Neuronal stem cell (in vitro differentiated cells): ENCODE measurements at regions not wholly inside any gene's neighbourhood (a gene's known extent, or its start where the extent isn't known, plus 50 kb on each side); places are given as distances from the start of the nearest gene placed in this dataset.
"Not testable (repeated sequence)": the region's sequence is repeated elsewhere in the genome, so short reads cannot be mapped to it uniquely, and the experiment has no call there.

ENCODE experiments used
- DNase-seq: peaks from one replicate; pipeline ENCODE4 v3.0.0-alpha.2; 2013; ENCODE audit warnings: low spot score
- H2AFZ ChIP-seq: one replicate; pipeline ENCODE4 v1.6.1; 2013; ENCODE audit warnings: mild to moderate bottlenecking, low read length, inconsistent platforms
- H2AK5ac ChIP-seq: 2 replicates; pipeline ENCODE4 v1.6.1; 2013; ENCODE audit warnings: low read depth, mild to moderate bottlenecking, inconsistent platforms, low read length, moderate library complexity, mixed read lengths
- H2BK120ac ChIP-seq: 2 replicates; pipeline ENCODE4 v1.6.1; 2013; ENCODE audit warnings: low read depth, mild to moderate bottlenecking, inconsistent platforms, low read length, moderate library complexity, mixed read lengths
- H2BK12ac ChIP-seq: one replicate; pipeline ENCODE4 v1.6.1; 2013; ENCODE audit warnings: low read length, inconsistent platforms
- H2BK15ac ChIP-seq: 2 replicates; pipeline ENCODE4 v1.6.1; 2013; ENCODE audit warnings: mild to moderate bottlenecking, low read length, inconsistent platforms, mixed read lengths
- H2BK5ac ChIP-seq: one replicate; pipeline ENCODE4 v1.6.1; 2013; ENCODE audit warnings: inconsistent platforms, mild to moderate bottlenecking, low read length, moderate library complexity
- H3K14ac ChIP-seq: one replicate; pipeline ENCODE4 v1.6.1; 2013; ENCODE audit warnings: low read length, inconsistent platforms
- H3K18ac ChIP-seq: 2 replicates; pipeline ENCODE4 v1.6.1; 2013; ENCODE audit warnings: low read length, inconsistent platforms
- H3K23ac ChIP-seq: 2 replicates; pipeline ENCODE4 v1.6.1; 2013; ENCODE audit warnings: low read depth, mild to moderate bottlenecking, mixed read lengths, low read length, inconsistent platforms; ENCODE audit not compliant: poor library complexity
- H3K27ac ChIP-seq: replicated peaks from 3 replicates; pipeline ENCODE4 v1.5.1; 2013; ENCODE audit warnings: low read length, inconsistent platforms
- H3K27me3 ChIP-seq, 3 experiments: 2 replicates each; pipeline ENCODE4 v1.6.1; 2013; ENCODE audit warnings: low read length in 3 of 3, mild to moderate bottlenecking in 2 of 3, inconsistent platforms in 1 of 3, low read depth in 1 of 3, mixed read lengths in 1 of 3, moderate library complexity in 1 of 3; ENCODE audit not compliant: control insufficient read depth in 3 of 3, insufficient read depth in 3 of 3
- H3K36me3 ChIP-seq, 2 donors: replicated peaks in 1 of 2; 2 replicates each; pipeline ENCODE4 v1.6.1; 2013; ENCODE audit warnings: low read length in 2 of 2; ENCODE audit not compliant: control insufficient read depth in 2 of 2, insufficient read depth in 2 of 2
- H3K4ac ChIP-seq: 2 replicates; pipeline ENCODE4 v1.6.1; 2013; ENCODE audit warnings: inconsistent platforms, mild to moderate bottlenecking, low read length, moderate library complexity
- H3K4me1 ChIP-seq, 2 donors: 1 replicate in 1 of 2; 2 replicates in 1 of 2; pipeline ENCODE4 v1.6.1; 2013; ENCODE audit warnings: low read length in 2 of 2, low read depth in 1 of 2; ENCODE audit not compliant: control insufficient read depth in 2 of 2, insufficient read depth in 1 of 2
- H3K4me2 ChIP-seq: one replicate; pipeline ENCODE4 v1.6.1; 2013; ENCODE audit warnings: mild to moderate bottlenecking, low read length, inconsistent platforms; ENCODE audit not compliant: insufficient read depth, poor library complexity, severe bottlenecking
- H3K4me3 ChIP-seq, 2 donors: 2 replicates each; pipeline ENCODE4 v1.5.1; 2013; ENCODE audit warnings: low read length in 2 of 2, mild to moderate bottlenecking in 2 of 2, inconsistent platforms in 1 of 2, moderate library complexity in 1 of 2
- H3K79me1 ChIP-seq: one replicate; pipeline ENCODE4 v1.6.1; 2013; ENCODE audit warnings: low read depth, mild to moderate bottlenecking, inconsistent platforms, low read length, moderate library complexity
- H3K9ac ChIP-seq: one replicate; pipeline ENCODE4 v1.6.1; 2013; ENCODE audit warnings: mild to moderate bottlenecking, low read depth, low read length, inconsistent platforms; ENCODE audit not compliant: poor library complexity
- H3K9me3 ChIP-seq, 2 donors: replicated peaks in 1 of 2; 2 replicates each; pipeline versions ENCODE3 to v1.6.1; 2013; ENCODE audit warnings: low read length in 2 of 2, mild to moderate bottlenecking in 2 of 2, inconsistent platforms in 1 of 2, low read depth in 1 of 2, mixed read lengths in 1 of 2, moderate library complexity in 1 of 2; ENCODE audit not compliant: control insufficient read depth in 2 of 2, insufficient read depth in 1 of 2
- H4K8ac ChIP-seq: one replicate; pipeline ENCODE4 v1.6.1; 2013; ENCODE audit warnings: low read depth, mild to moderate bottlenecking, inconsistent platforms, low read length, moderate library complexity
- H4K91ac ChIP-seq: one replicate; pipeline ENCODE4 v1.6.1; 2013; ENCODE audit warnings: low read length, low read depth, mild to moderate bottlenecking, inconsistent platforms; ENCODE audit not compliant: poor library complexity
- WGBS, 2 donors: extraction: QIAGEN DNeasy Blood & Tissue Kit; methylation state at CpG; one replicate each; pipeline ENCODE4 v1.1.7; 2013; ENCODE audit warnings: missing lambda C conversion rate in 2 of 2, mixed read lengths in 1 of 2; ENCODE audit not compliant: insufficient read length in 2 of 2, insufficient replicate concordance in 1 of 2; ENCODE audit errors: extremely low coverage in 2 of 2; 5-methylcytosine and 5-hydroxymethylcytosine counted together

GRCh38 chr7:6992133-6992532 lies 166.1 kb upstream of the CCZ1B start:
- not testable (repeated sequence) for H3K4me2 ChIP-seq, DNase-seq, H3K36me3 ChIP-seq, H3K27ac ChIP-seq, H3K18ac ChIP-seq, H2BK5ac ChIP-seq, H2AK5ac ChIP-seq, H3K4me1 ChIP-seq, H3K9ac ChIP-seq, H2BK12ac ChIP-seq, H4K8ac ChIP-seq, H3K14ac ChIP-seq, H2BK120ac ChIP-seq, H3K79me1 ChIP-seq, H3K27me3 ChIP-seq, H2AFZ ChIP-seq, H2BK15ac ChIP-seq, H3K4ac ChIP-seq, H3K4me3 ChIP-seq, H4K91ac ChIP-seq, H3K9me3 ChIP-seq, H3K23ac ChIP-seq
- WGBS, 2 donors, result no CpG with 5 or more reads among the region's 11 CpGs

- not testable (repeated sequence) for H2BK12ac ChIP-seq, H2BK15ac ChIP-seq, H2BK120ac ChIP-seq, H3K27ac ChIP-seq, H3K36me3 ChIP-seq, H3K23ac ChIP-seq, H4K8ac ChIP-seq, H3K18ac ChIP-seq, H3K14ac ChIP-seq, H2BK5ac ChIP-seq, H3K4ac ChIP-seq, H2AK5ac ChIP-seq, DNase-seq, H3K4me3 ChIP-seq, H3K4me2 ChIP-seq, H2AFZ ChIP-seq, H3K9ac ChIP-seq, H3K9me3 ChIP-seq, H3K79me1 ChIP-seq, H4K91ac ChIP-seq, H3K27me3 ChIP-seq, H3K4me1 ChIP-seq
- WGBS, 2 donors, result no CpG with 5 or more reads among the region's 16 CpGs
Measured at GRCh38 chr7:6995026-6995425, 169.0 kb upstream of the CCZ1B start.

GRCh38 chr7:6995493-6996289 lies 169.6 kb upstream of the CCZ1B start:
- H2BK12ac ChIP-seq, H3K4ac ChIP-seq, H3K18ac ChIP-seq, H4K91ac ChIP-seq, H3K27me3 ChIP-seq, H3K14ac ChIP-seq, H3K27ac ChIP-seq, H3K9ac ChIP-seq, H4K8ac ChIP-seq, H3K23ac ChIP-seq, H2BK120ac ChIP-seq, H3K4me1 ChIP-seq, H3K9me3 ChIP-seq, H2BK15ac ChIP-seq, H3K79me1 ChIP-seq, H3K4me3 ChIP-seq, H3K36me3 ChIP-seq, H2BK5ac ChIP-seq, H3K4me2 ChIP-seq, DNase-seq, H2AK5ac ChIP-seq, H2AFZ ChIP-seq: not testable (repeated sequence)
- no CpG with 5 or more reads among the region's 7 CpGs for WGBS, 2 donors

- not testable (repeated sequence) for H3K9ac ChIP-seq, H3K4me2 ChIP-seq, H3K36me3 ChIP-seq, H3K27me3 ChIP-seq, H2BK12ac ChIP-seq, H3K4me3 ChIP-seq, H2BK15ac ChIP-seq, H3K4ac ChIP-seq, DNase-seq, H2AFZ ChIP-seq, H3K9me3 ChIP-seq, H3K27ac ChIP-seq, H3K79me1 ChIP-seq, H3K18ac ChIP-seq, H2AK5ac ChIP-seq, H2BK5ac ChIP-seq, H4K91ac ChIP-seq, H3K14ac ChIP-seq, H3K4me1 ChIP-seq, H3K23ac ChIP-seq, H2BK120ac ChIP-seq, H4K8ac ChIP-seq
- no CpG with 5 or more reads among the region's 5 CpGs for WGBS, 2 donors
Measured at GRCh38 chr7:6999067-6999666, 173.1 kb upstream of the CCZ1B start.
